SK-N-SH (cell line): ENCODE measurements at regions not wholly inside any gene's neighbourhood (a gene's known extent, or its start where the extent isn't known, plus 50 kb on each side); places are given as distances from the start of the nearest gene placed in this dataset.

ENCODE experiments used
- CTCF ChIA-PET: fragments of 300-600, 350-600 bp; formaldehyde crosslinking; extraction: SDS; loops from one replicate; lab custom pipeline; 2021; lab: Yijun Ruan, JAX
- POLR2A ChIA-PET: fragments of 350-600 bp; sonication (Branson Sonifier 250); formaldehyde crosslinking; extraction: SDS; loops from one replicate; lab custom pipeline; 2020; ENCODE audit warnings: antibody characterized with exemption, inconsistent platforms; lab: Yijun Ruan, JAX
- DNase-seq: peaks from one replicate; pipeline ENCODE4 v3.0.0; 2012
- H2AFZ ChIP-seq: fragments of 200-600 bp; sonication (generic); 2 replicates; pipeline ENCODE4 v1.8.1; 2016; ENCODE audit warnings: antibody characterized with exemption, mild to moderate bottlenecking, low read depth
- H3F3A ChIP-seq: fragments of 200-600 bp; sonication (generic); replicated peaks from 2 replicates; pipeline ENCODE3; 2016; ENCODE audit warnings: antibody characterized with exemption, mild to moderate bottlenecking; ENCODE audit not compliant: insufficient read depth
- H3K27ac ChIP-seq, 2 experiments: fragments of 200-500 bp in 1 of 2; fragments of 200-600 bp in 1 of 2; sonication (Bioruptor generic) in 1 of 2; sonication (generic), shearing (Covaris generic) in 1 of 2; 2 replicates each; pipeline versions ENCODE4 v1.5.1 to v1.6.1; 2014 to 2016; ENCODE audit warnings: low read depth in 2 of 2, inconsistent platforms in 1 of 2, low read length in 1 of 2, mild to moderate bottlenecking in 1 of 2, mixed read lengths in 1 of 2
- H3K27me3 ChIP-seq: fragments of 200-600 bp; sonication (generic), shearing (Covaris generic); 2 replicates; pipeline ENCODE4 v1.6.1; 2016; ENCODE audit warnings: mixed run types; ENCODE audit not compliant: insufficient read depth
- H3K36me3 ChIP-seq, 2 experiments: fragments of 200-500 bp in 1 of 2; fragments of 200-600 bp in 1 of 2; sonication (Bioruptor generic) in 1 of 2; sonication (generic) in 1 of 2; replicated peaks in 1 of 2; 2 replicates each; pipeline versions ENCODE3 to v1.5.1; 2014 to 2016; ENCODE audit warnings: low read length in 1 of 2, mild to moderate bottlenecking in 1 of 2; ENCODE audit not compliant: insufficient read depth in 2 of 2, control insufficient read depth in 1 of 2
- H3K4me1 ChIP-seq, 2 experiments: fragments of 200-500 bp in 1 of 2; fragments of 200-600 bp in 1 of 2; sonication (Bioruptor generic) in 1 of 2; sonication (generic), shearing (Covaris generic) in 1 of 2; 2 replicates each; pipeline versions ENCODE4 v1.5.1 to v1.6.1; 2014 to 2016; ENCODE audit warnings: low read depth in 1 of 2, low read length in 1 of 2, mixed run types in 1 of 2; ENCODE audit not compliant: insufficient read depth in 2 of 2, control insufficient read depth in 1 of 2
- H3K4me2 ChIP-seq: fragments of 200-600 bp; sonication (generic), shearing (Covaris generic); 2 replicates; pipeline ENCODE4 v1.6.1; 2017; ENCODE audit warnings: mixed run types
- H3K4me3 ChIP-seq, 2 experiments: fragments of 200-500 bp in 1 of 2; fragments of 200-600 bp in 1 of 2; sonication (Bioruptor generic) in 1 of 2; sonication (generic), shearing (Covaris generic) in 1 of 2; 2 replicates each; pipeline versions ENCODE4 v1.5.1 to v1.8.1; 2014 to 2016; ENCODE audit warnings: low read depth in 2 of 2, inconsistent platforms in 1 of 2, low read length in 1 of 2, mild to moderate bottlenecking in 1 of 2, mixed read lengths in 1 of 2, moderate library complexity in 1 of 2
- H3K79me2 ChIP-seq: fragments of 200-600 bp; sonication (generic); 2 replicates; pipeline ENCODE4 v1.8.1; 2017; ENCODE audit warnings: mild to moderate bottlenecking; ENCODE audit not compliant: insufficient read depth
- H3K9ac ChIP-seq: fragments of 200-600 bp; sonication (generic); 2 replicates; pipeline ENCODE4 v1.6.1; 2017; ENCODE audit warnings: mixed run types
- H3K9me2 ChIP-seq: fragments of 200-600 bp; sonication (generic); 2 replicates; pipeline ENCODE4 v1.6.1; 2017; ENCODE audit warnings: mixed run types
- H3K9me3 ChIP-seq: fragments of 200-600 bp; sonication (generic); 2 replicates; pipeline ENCODE4 v1.6.1; 2017; ENCODE audit warnings: mixed run types, mild to moderate bottlenecking, moderate library complexity
- H4K20me1 ChIP-seq: fragments of 200-600 bp; sonication (generic); 2 replicates; pipeline ENCODE4 v1.6.1; 2017; ENCODE audit warnings: mild to moderate bottlenecking, mixed run types; ENCODE audit not compliant: insufficient read depth
- ELF1 ChIP-seq: IDR thresholded peaks from 2 replicates; pipeline ENCODE4 v1.4.0; 2012
- EZH2phosphoT487 ChIP-seq: fragments of 200-600 bp; sonication (generic); IDR thresholded peaks from 2 replicates; pipeline ENCODE4 v1.6.1; 2017; ENCODE audit warnings: low read depth, mixed run types, mild to moderate bottlenecking, antibody characterized with exemption, moderate library complexity, borderline replicate concordance
- FOXM1 ChIP-seq: IDR thresholded peaks from 2 replicates; pipeline ENCODE4 v1.4.0; 2012; ENCODE audit warnings: low read depth, mild to moderate bottlenecking
- GABPA ChIP-seq: IDR thresholded peaks from 2 replicates; pipeline ENCODE4 v1.4.0; 2012; ENCODE audit warnings: low read depth, mild to moderate bottlenecking
- JUND ChIP-seq: IDR thresholded peaks from 2 replicates; pipeline ENCODE4 v1.4.0; 2012
- POLR2AphosphoS5 ChIP-seq: IDR thresholded peaks from 2 replicates; pipeline ENCODE4 v1.6.1; 2012; ENCODE audit warnings: low read depth, low read length
- RFX5 ChIP-seq: IDR thresholded peaks from 2 replicates; pipeline ENCODE4 v1.6.1; 2012; ENCODE audit warnings: mild to moderate bottlenecking, improper control_type of control experiment, low read length
- SIN3A ChIP-seq: IDR thresholded peaks from 2 replicates; pipeline ENCODE4 v1.6.1; 2012; ENCODE audit warnings: low read depth, mild to moderate bottlenecking, low read length, moderate library complexity, borderline replicate concordance
- YY1 ChIP-seq: IDR thresholded peaks from 2 replicates; pipeline ENCODE4 v1.4.0; 2012; ENCODE audit warnings: low read depth, mild to moderate bottlenecking
- WGBS: methylation state at CpG from one replicate; pipeline ENCODE4 v1.1.6; 2017; ENCODE audit warnings: low lambda C conversion rate; 5-methylcytosine and 5-hydroxymethylcytosine counted together
- TF ChIP-seq, protein P1 (sequence below): IDR thresholded peaks from 2 replicates; pipeline ENCODE4 v1.4.0; 2012; ENCODE audit warnings: low read depth, borderline replicate concordance
- TF ChIP-seq, protein P2 (sequence below): IDR thresholded peaks from 2 replicates; pipeline ENCODE4 v1.4.0; 2012; ENCODE audit warnings: low read depth
- TF ChIP-seq, protein P3 (sequence below): fragments of 200-600 bp; sonication (generic); IDR thresholded peaks from 2 replicates; pipeline ENCODE4 v1.6.1; 2017; ENCODE audit warnings: antibody characterized with exemption, mild to moderate bottlenecking, moderate library complexity
- TF ChIP-seq, protein P4 (sequence below): IDR thresholded peaks from 2 replicates; pipeline ENCODE4 v1.4.0; 2012; ENCODE audit warnings: low read depth, borderline replicate concordance

DNA sequence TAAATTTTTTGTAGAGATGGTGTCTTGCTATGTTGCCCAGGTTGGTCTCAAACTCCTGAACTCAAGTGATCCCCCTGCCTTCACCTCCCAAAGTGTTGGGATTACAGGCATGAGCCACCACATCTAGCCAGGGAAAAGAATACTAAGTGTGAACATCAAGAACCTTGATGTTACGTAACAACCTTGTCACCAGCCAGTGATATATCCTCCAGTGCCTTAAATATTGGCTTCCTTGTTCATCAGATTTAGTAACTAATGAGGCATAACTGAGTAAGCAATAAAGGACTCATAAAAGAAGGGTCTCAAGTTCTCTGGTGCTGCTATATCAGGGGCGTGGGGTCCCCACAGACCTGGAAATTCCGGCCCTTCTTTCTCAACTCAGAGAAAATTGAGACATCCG, 60.5 kb upstream of the ENPEP start:
- WGBS = 44% methylated on average over 4 of the region's 4 CpGs
- Histone ChIP-seq H3F3A (no peaks in the 10 kb centered on the region), H3K9me2 (no peaks in the 10 kb centered on the region), H2AFZ (no peak overlapping the region), H4K20me1 (no peaks in the 10 kb centered on the region), H3K4me1 (no peaks in the 10 kb centered on the region; a peak in 1 of 4 replicates), H3K79me2 (no peaks in the 10 kb centered on the region), H3K4me3 (no peak overlapping the region), H3K4me2 (no peak overlapping the region), H3K27me3 (no peaks in the 10 kb centered on the region), H3K27ac (no peak overlapping the region), H3K9ac (no peak overlapping the region), H3K36me3 (no peaks in the 10 kb centered on the region), H3K9me3 (no peaks in the 10 kb centered on the region)
- ChIA-PET CTCF (no interaction called here), POLR2A (no interaction called here)
- DNase-seq = no peak
- TF ChIP-seq, protein P1, sequence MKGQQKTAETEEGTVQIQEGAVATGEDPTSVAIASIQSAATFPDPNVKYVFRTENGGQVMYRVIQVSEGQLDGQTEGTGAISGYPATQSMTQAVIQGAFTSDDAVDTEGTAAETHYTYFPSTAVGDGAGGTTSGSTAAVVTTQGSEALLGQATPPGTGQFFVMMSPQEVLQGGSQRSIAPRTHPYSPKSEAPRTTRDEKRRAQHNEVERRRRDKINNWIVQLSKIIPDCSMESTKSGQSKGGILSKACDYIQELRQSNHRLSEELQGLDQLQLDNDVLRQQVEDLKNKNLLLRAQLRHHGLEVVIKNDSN = no peak
- TF ChIP-seq POLR2AphosphoS5 (no peak), SIN3A (no peak), EZH2phosphoT487 (no peak)
- TF ChIP-seq, protein P2, sequence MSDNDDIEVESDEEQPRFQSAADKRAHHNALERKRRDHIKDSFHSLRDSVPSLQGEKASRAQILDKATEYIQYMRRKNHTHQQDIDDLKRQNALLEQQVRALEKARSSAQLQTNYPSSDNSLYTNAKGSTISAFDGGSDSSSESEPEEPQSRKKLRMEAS = no peak
- TF ChIP-seq, protein P3, sequence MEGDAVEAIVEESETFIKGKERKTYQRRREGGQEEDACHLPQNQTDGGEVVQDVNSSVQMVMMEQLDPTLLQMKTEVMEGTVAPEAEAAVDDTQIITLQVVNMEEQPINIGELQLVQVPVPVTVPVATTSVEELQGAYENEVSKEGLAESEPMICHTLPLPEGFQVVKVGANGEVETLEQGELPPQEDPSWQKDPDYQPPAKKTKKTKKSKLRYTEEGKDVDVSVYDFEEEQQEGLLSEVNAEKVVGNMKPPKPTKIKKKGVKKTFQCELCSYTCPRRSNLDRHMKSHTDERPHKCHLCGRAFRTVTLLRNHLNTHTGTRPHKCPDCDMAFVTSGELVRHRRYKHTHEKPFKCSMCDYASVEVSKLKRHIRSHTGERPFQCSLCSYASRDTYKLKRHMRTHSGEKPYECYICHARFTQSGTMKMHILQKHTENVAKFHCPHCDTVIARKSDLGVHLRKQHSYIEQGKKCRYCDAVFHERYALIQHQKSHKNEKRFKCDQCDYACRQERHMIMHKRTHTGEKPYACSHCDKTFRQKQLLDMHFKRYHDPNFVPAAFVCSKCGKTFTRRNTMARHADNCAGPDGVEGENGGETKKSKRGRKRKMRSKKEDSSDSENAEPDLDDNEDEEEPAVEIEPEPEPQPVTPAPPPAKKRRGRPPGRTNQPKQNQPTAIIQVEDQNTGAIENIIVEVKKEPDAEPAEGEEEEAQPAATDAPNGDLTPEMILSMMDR = no peak

DNA sequence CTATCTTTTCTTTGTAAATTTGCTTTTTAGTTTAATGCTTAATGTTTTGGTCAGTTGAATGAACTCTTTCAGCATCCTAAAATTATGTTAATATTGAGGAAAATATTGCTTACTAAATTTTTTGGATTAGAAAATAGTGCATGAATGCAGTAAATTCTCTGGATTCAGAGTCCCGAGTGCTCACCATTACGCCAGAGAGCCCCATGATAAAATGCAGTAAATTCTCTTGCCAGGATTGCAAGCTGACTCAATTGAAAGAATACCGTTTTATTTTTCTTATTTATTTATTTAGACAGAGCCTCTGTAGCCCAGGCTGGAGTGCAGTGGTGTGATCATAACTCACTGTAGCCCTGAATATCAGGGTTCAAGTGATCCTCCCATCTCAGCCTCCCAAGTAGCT, 60.9 kb upstream of the ENPEP start:
- H3K4me2 ChIP-seq = no peak overlapping the region
- no peaks in the 10 kb centered on the region for H3K27me3 ChIP-seq
- H3K4me3 ChIP-seq = no peak overlapping the region
- no peaks in the 10 kb centered on the region for H3K9me2 ChIP-seq
- H3F3A ChIP-seq = no peaks in the 10 kb centered on the region
- TF ChIP-seq FOXM1 (no peak), YY1 (no peak), GABPA (no peak), JUND (no peak), ELF1 (no peak), RFX5 (no peak)
- TF ChIP-seq, protein P4, sequence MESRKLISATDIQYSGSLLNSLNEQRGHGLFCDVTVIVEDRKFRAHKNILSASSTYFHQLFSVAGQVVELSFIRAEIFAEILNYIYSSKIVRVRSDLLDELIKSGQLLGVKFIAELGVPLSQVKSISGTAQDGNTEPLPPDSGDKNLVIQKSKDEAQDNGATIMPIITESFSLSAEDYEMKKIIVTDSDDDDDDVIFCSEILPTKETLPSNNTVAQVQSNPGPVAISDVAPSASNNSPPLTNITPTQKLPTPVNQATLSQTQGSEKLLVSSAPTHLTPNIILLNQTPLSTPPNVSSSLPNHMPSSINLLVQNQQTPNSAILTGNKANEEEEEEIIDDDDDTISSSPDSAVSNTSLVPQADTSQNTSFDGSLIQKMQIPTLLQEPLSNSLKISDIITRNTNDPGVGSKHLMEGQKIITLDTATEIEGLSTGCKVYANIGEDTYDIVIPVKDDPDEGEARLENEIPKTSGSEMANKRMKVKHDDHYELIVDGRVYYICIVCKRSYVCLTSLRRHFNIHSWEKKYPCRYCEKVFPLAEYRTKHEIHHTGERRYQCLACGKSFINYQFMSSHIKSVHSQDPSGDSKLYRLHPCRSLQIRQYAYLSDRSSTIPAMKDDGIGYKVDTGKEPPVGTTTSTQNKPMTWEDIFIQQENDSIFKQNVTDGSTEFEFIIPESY = no peak
- TF ChIP-seq, protein P1 = no peak
- H3K9ac ChIP-seq = no peak overlapping the region
- no peak overlapping the region for H3K27ac ChIP-seq
- no peaks in the 10 kb centered on the region; a peak in 1 of 4 replicates for H3K4me1 ChIP-seq
- H3K79me2 ChIP-seq = no peaks in the 10 kb centered on the region
- no peaks in the 10 kb centered on the region for H3K36me3 ChIP-seq
- H2AFZ ChIP-seq = no peak overlapping the region
- CTCF ChIA-PET = no interaction called here
- POLR2A ChIA-PET = no interaction called here
- H4K20me1 ChIP-seq = no peaks in the 10 kb centered on the region
- 28% methylated on average over 3 of the region's 3 CpGs for WGBS
- no peaks in the 10 kb centered on the region for H3K9me3 ChIP-seq
- no peak for DNase-seq
